GM12865 (cell line): ENCODE measurements at regions not wholly inside any gene's neighbourhood (a gene's known extent, or its start where the extent isn't known, plus 50 kb on each side); places are given as distances from the start of the nearest gene placed in this dataset.

Source experiments
- DNase-seq: peaks from one replicate; pipeline ENCODE4 v3.0.0; 2010; ENCODE audit warnings: low read depth
- H3K4me3 ChIP-seq: 2 replicates; pipeline ENCODE4 v1.5.1; 2011; ENCODE audit warnings: mild to moderate bottlenecking, low read depth, low read length, control low read depth
- TF ChIP-seq, protein P1 (sequence below): IDR thresholded peaks from 2 replicates; pipeline ENCODE4 v1.5.1; 2011; ENCODE audit warnings: low read length, control low read depth, low read depth, inconsistent platforms; ENCODE audit not compliant: insufficient read depth; ENCODE audit errors: missing control alignments

DNA sequence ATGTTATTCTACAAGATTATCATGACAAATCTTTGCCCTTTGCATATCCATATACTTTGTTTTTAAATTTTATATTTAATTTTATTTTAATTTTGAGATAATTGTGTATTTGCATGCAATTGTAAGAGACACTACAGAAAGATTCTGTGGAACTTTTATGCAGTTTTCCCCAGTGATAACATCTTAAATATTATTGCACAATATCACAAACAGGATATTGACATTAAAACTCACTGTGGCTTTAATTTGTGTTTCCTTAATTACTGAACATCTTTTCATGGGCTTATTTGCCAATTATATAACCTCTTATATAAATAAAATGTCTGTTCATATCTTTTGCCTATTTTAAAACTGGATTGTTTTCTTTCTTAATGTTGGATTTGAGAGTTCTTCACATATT is 95.6 kb downstream of the ASCL1 start:
- TF ChIP-seq, protein P1, sequence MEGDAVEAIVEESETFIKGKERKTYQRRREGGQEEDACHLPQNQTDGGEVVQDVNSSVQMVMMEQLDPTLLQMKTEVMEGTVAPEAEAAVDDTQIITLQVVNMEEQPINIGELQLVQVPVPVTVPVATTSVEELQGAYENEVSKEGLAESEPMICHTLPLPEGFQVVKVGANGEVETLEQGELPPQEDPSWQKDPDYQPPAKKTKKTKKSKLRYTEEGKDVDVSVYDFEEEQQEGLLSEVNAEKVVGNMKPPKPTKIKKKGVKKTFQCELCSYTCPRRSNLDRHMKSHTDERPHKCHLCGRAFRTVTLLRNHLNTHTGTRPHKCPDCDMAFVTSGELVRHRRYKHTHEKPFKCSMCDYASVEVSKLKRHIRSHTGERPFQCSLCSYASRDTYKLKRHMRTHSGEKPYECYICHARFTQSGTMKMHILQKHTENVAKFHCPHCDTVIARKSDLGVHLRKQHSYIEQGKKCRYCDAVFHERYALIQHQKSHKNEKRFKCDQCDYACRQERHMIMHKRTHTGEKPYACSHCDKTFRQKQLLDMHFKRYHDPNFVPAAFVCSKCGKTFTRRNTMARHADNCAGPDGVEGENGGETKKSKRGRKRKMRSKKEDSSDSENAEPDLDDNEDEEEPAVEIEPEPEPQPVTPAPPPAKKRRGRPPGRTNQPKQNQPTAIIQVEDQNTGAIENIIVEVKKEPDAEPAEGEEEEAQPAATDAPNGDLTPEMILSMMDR: no peak
- DNase-seq: no peak
- no peak overlapping the region for H3K4me3 ChIP-seq

DNA sequence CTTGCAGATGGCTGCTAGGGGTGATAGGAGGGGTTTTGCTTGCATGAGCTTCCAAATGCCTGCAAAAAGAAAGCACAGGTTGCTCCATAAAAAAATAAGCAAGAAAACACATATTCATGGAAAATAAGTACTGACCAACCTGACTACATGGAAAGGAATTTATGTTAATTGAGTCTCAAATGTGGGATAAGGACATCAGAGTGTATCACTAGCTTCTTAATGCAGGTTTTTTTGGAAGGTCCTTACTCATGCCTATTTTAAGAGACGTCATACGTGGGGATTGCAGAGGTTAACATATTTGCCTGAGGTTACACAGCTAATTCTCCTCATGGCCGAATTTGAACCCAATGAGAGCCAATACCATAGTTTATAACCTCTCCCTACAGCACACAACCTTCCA is 116.2 kb downstream of the ASCL1 start:
- H3K4me3 ChIP-seq: no peak overlapping the region
- TF ChIP-seq, protein P1: no peak
- no peak for DNase-seq

DNA sequence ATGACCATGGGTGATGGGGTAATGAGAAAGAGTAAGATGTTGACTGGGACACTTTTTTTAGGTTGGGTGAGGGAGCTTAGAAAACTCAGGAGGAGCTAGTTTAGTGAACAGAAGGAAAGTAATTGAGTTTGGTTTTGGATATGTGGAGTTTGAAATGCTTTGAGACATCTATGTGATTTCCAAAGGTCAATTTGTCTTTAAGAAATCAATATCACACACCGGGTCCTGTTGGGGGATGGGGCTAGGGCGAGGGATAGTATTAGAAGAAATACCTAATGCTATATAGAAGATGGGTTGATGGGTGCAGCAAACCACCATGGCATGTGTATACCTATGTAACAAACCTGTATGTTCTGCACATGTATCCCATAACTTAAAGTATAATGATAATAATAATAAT is 118.4 kb downstream of the ASCL1 start:
- DNase-seq: no peak
- TF ChIP-seq, protein P1: no peak
- H3K4me3 ChIP-seq: no peak overlapping the region

DNA sequence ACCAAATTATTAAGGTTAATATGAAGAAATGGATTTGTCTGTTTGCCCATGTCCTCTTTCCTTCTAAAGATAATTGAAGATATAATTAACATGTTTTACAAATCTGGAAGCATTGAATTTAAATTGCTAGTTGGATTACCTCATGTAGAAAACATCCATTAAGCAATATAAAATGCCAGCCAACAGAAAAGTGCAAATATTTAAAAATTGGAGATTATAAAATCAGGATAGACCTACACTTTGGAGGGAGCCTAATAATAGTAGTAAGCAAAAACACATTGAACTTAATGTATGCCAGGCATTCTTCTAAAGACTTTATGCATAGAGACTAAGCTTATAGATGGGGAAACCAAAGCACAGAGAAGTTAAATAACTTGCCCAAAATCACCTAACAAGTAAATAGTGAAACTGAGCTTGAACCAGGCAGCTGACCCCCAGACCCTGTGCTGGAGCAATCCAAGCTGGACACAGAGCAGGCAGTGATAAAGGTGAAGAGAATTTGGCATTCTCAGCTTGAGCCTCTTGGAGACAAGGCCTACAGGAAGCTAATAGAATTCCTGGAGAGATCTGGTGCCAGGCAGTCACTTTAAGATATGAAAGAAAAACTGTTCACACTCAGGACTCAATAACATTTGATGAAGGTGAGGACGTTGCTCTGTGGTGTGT is 119.8 kb downstream of the ASCL1 start:
- no peak for DNase-seq
- no peak overlapping the region for H3K4me3 ChIP-seq
- TF ChIP-seq, protein P1: no peak

DNA sequence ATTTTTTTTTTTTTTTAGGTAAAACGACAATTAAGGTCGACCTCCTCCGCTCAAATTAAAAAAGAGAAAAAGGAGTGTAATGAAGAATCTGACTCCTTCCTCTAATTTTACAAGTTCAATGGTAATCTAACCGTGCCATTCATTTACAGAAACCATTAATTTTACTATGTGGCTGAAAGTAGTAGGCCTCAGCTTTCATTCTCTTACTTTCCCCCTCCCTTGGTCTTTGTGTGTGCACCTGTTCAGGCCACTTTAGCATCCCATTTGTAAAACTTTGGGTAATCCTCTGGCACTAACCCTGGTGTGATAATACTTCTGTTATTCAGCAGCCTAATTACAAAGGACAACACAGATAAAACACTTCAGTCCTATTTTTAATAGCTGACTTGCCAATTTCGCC is 128.1 kb downstream of the ASCL1 start:
- no peak overlapping the region for H3K4me3 ChIP-seq
- TF ChIP-seq, protein P1: no peak

DNA sequence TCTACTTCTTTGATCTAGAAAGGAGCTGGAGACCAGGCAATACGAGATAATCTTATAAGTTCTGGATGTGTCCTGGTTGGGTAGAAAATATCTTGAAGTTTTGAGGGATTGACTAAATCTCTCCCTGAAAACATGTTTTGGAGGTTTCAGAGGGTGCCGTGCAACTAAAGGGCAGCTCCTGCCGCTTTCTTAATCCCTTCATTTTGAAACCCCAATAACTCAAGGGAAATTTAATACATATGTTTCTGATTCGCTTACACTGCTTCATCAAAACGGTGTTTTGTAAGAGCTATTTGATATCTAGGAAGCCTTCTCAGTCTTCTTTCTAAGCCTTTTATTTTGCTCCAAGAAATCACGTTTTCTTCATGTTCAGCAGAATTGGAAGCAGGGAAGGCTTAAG is 129.0 kb downstream of the ASCL1 start:
- H3K4me3 ChIP-seq: no peak overlapping the region
- TF ChIP-seq, protein P1: no peak
- no peak for DNase-seq

More for the DNA sequence above, 128.1 kb downstream of the ASCL1 start:
- peak; percentile 27 for DNase-seq

DNA sequence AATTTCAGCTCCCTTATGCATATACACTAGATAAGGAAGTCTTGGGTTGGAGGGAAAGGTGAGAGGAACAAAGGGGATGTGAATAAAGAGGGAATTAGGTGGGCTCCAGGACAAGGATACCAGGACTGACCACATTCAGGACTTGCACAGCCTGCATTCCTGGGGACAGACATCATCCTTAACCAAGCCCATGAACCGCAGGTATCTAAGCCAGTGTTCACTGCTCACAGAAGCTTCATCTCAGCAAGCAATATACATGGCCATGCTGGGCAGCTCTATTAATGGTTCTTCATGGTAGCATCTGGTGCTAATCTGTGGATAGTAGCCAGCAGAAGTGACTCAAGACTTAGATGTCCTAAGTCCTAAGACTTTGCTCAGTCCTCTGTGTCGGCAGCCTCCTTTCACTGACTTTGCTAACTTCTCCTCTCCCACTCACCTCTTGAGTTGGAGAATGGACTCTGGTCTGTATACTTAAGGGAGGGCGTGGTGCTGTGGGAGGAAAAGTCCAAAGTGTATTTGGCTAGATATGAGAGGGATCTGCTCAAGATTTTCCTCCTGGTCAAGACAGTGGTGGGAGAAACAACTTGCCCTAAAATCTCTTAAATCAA is 136.1 kb downstream of the ASCL1 start:
- TF ChIP-seq, protein P1: no peak
- no peak for DNase-seq
- no peak overlapping the region for H3K4me3 ChIP-seq
